Esophagus squamous epithelium (tissue), 5 donors: ENCODE measurements at regions not wholly inside any gene's neighbourhood (a gene's known extent, or its start where the extent isn't known, plus 50 kb on each side); places are given as distances from the start of the nearest gene placed in this dataset.

ENCODE experiments used
- DNase-seq: peaks from one replicate; lab custom pipeline; 2025; lab: John Stamatoyannopoulos, UW
- H3K27ac ChIP-seq, 4 donors: fragments of 200-600 bp; sonication (generic); one replicate each; pipeline ENCODE4 v1.5.1; 2016 to 2019; ENCODE audit warnings: mild to moderate bottlenecking in 1 of 4
- H3K27me3 ChIP-seq, 4 donors: fragments of 200-600 bp; sonication (generic); 1 replicate in 3 of 4; 2 replicates in 1 of 4; pipeline versions ENCODE4 v1.5.1 to v1.6.0; 2017 to 2021; ENCODE audit warnings: antibody characterized with exemption in 1 of 4
- H3K36me3 ChIP-seq, 3 donors: fragments of 200-600 bp; sonication (generic); one replicate each; pipeline ENCODE4 v1.5.1; 2016 to 2019
- H3K4me1 ChIP-seq, 3 donors: fragments of 200-600 bp; sonication (generic); one replicate each; pipeline ENCODE4 v1.5.1; 2017 to 2019
- H3K4me3 ChIP-seq, 4 donors: fragments of 200-600 bp; sonication (generic); 1 replicate in 3 of 4; 2 replicates in 1 of 4; pipeline ENCODE4 v1.5.1; 2016 to 2019; ENCODE audit warnings: mild to moderate bottlenecking in 2 of 4, moderate library complexity in 1 of 4
- H3K9me3 ChIP-seq, 3 donors: fragments of 200-600 bp; sonication (generic); one replicate each; pipeline ENCODE4 v1.5.1; 2016 to 2019
- POLR2A ChIP-seq, 4 donors: fragments of 450-650 bp; IDR thresholded peaks; one replicate each; pipeline ENCODE4 v1.6.1; 2017; ENCODE audit warnings: antibody characterized with exemption in 4 of 4, mild to moderate bottlenecking in 4 of 4, moderate library complexity in 3 of 4
- WGBS, 2 donors: methylation state at CpG; one replicate each; pipeline ENCODE4 v1.1.5; 2018; 5-methylcytosine and 5-hydroxymethylcytosine counted together
- intact Hi-C: fragments of 100-400 bp; cut with DNase I; formaldehyde crosslinking; loops from one replicate; pipeline ENCODE4 v1.15.0; 2022
- small RNA-seq, 4 donors: library from RNA; depleted of rRNA; stranded (forward); fragments of <200 nt; gene quantifications; one replicate each; pipeline ENCODE3, GENCODE V24; 2016
- TF ChIP-seq, protein P1 (sequence below), 6 experiments: fragments of 450-650 bp in 4 of 6; fragments of 200-600 bp in 2 of 6; sonication (generic) in 2 of 6; IDR thresholded peaks; one replicate each; pipeline ENCODE4 v1.5.1; 2016 to 2019; ENCODE audit warnings: antibody characterized with exemption in 6 of 6, mild to moderate bottlenecking in 4 of 6, moderate library complexity in 4 of 6
- donor health status: DM: yes; HTN: yes; CAD: no.

GRCh38 chr3:63199606-63200005 lies 78.5 kb upstream of the SYNPR start:
- Histone ChIP-seq H3K27ac (no peak overlapping the region), H3K4me3 (no peak overlapping the region), H3K27me3 (peaks cover 0 to 1% (median 0%) of the 10 kb centered on the region in 4 donors), H3K4me1 (peaks cover 0 to 17% (median 4%) of the 10 kb centered on the region in 3 donors), H3K36me3 (no peaks in the 10 kb centered on the region), H3K9me3 (no peaks in the 10 kb centered on the region)
- intact Hi-C loops, result no loop called here
- DNase-seq, result no peak
- TF ChIP-seq, protein P1, sequence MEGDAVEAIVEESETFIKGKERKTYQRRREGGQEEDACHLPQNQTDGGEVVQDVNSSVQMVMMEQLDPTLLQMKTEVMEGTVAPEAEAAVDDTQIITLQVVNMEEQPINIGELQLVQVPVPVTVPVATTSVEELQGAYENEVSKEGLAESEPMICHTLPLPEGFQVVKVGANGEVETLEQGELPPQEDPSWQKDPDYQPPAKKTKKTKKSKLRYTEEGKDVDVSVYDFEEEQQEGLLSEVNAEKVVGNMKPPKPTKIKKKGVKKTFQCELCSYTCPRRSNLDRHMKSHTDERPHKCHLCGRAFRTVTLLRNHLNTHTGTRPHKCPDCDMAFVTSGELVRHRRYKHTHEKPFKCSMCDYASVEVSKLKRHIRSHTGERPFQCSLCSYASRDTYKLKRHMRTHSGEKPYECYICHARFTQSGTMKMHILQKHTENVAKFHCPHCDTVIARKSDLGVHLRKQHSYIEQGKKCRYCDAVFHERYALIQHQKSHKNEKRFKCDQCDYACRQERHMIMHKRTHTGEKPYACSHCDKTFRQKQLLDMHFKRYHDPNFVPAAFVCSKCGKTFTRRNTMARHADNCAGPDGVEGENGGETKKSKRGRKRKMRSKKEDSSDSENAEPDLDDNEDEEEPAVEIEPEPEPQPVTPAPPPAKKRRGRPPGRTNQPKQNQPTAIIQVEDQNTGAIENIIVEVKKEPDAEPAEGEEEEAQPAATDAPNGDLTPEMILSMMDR (IDR thresholded peaks at IDR 0.05), result no peak
- no peak for TF ChIP-seq POLR2A (IDR thresholded peaks at IDR 0.05)
- 56 to 78% methylated on average over 2 of the region's 2 CpGs for WGBS, 2 donors

GRCh38 chr3:63202529-63202928 lies 75.6 kb upstream of the SYNPR start:
- intact Hi-C loops, result no loop called here
- Histone ChIP-seq H3K27me3 (no peaks in the 10 kb centered on the region), H3K36me3 (no peaks in the 10 kb centered on the region), H3K4me3 (no peak overlapping the region), H3K27ac (no peak overlapping the region), H3K4me1 (peaks cover 0 to 14% (median 4%) of the 10 kb centered on the region in 3 donors), H3K9me3 (no peaks in the 10 kb centered on the region)
- no peak for DNase-seq
- WGBS, 2 donors, result 19 to 40% methylated on average over 1 of the region's 1 CpG
- TF ChIP-seq POLR2A (IDR thresholded peaks at IDR 0.05), result no peak
- TF ChIP-seq, protein P1 (IDR thresholded peaks at IDR 0.05), result no peak

GRCh38 chr3:63207066-63207590 lies 71.0 kb upstream of the SYNPR start:
- no peak overlapping the region for H3K4me3 ChIP-seq
- H3K36me3 ChIP-seq, result no peaks in the 10 kb centered on the region
- no peaks in the 10 kb centered on the region for H3K9me3 ChIP-seq
- peaks cover 0 to 9% (median 0%) of the 10 kb centered on the region in 3 donors for H3K4me1 ChIP-seq
- 23 to 24% methylated on average over 2 of the region's 2 CpGs for WGBS, 2 donors
- no peak overlapping the region for H3K27ac ChIP-seq
- intact Hi-C loops, result no loop called here
- peaks cover 0 to 4% (median 0%) of the 10 kb centered on the region in 4 donors for H3K27me3 ChIP-seq
- DNase-seq, result no peak
- TF ChIP-seq, protein P1 (IDR thresholded peaks at IDR 0.05), result no peak
- no peak for TF ChIP-seq POLR2A (IDR thresholded peaks at IDR 0.05)

DNA sequence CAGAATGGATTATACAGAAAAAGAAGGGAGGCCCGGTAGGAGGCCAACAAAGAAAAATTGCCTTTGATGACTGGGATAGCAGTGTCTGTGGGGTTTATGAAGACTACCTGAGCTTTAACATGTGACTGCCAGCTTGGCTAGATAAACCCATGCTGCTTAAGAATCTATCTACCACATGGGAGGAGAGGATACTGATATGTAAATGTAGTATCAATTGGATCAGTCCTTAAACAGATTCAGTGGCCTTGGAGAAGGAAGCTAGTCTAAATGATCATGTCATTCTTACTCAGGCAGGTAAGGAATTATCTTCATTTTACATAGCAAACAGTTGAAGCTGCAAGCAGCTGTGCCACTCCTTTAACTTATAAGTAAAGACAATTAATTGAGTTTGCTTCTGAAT lies 50.0 kb upstream of the SYNPR start:
- H3K27me3 ChIP-seq, result no peaks in the 10 kb centered on the region
- DNase-seq, result no peak
- WGBS, 2 donors, result 53 to 61% methylated on average over 1 of the region's 1 CpG
- H3K36me3 ChIP-seq, result no peaks in the 10 kb centered on the region
- H3K4me3 ChIP-seq, result no peak overlapping the region
- TF ChIP-seq, protein P1 (IDR thresholded peaks at IDR 0.05), result no peak
- TF ChIP-seq POLR2A (IDR thresholded peaks at IDR 0.05), result no peak
- intact Hi-C loops, result loop anchor here (10.0 kb wide), 1 partner anchor 353 kb away; the partner anchor contains the start of gene CADPS
- H3K27ac ChIP-seq, result no peak overlapping the region
- H3K9me3 ChIP-seq, result no peaks in the 10 kb centered on the region
- H3K4me1 ChIP-seq, result peaks cover 0 to 9% (median 0%) of the 10 kb centered on the region in 3 donors

Small RNA genes in the stretch of these regions (small RNA-seq; reads per million reads assigned to genes)
- 0 reads per million in 4 donors for gene UBL5P3
